ENCODE measurements at regions not wholly inside any gene's neighbourhood (a gene's known extent, or its start where the extent isn't known, plus 50 kb on each side); places are given as distances from the start of the nearest gene placed in this dataset.

GRCh38 chr2:123127236-123127635 lies 897.9 kb upstream of the CNTNAP5 start:
- TF ChIP-seq CTCF (IDR thresholded peaks at IDR 0.05) (no peak), POLR2A (IDR thresholded peaks at IDR 0.05) (no peak)

All from Peyer's patch (tissue), 4 donors.